ENCODE measurements at regions not wholly inside any gene's neighbourhood (a gene's known extent, or its start where the extent isn't known, plus 50 kb on each side); places are given as distances from the start of the nearest gene placed in this dataset.

- Histone ChIP-seq H3K4me2 (no peak overlapping the region), H4K20me1 (ENCODE audit: insufficient read depth, poor library complexity, severe bottlenecking) (no peaks in the 10 kb centered on the region), H3K9me2 (replicated peaks; ENCODE audit: insufficient read depth) (no peaks in the 10 kb centered on the region), H3K4me1 (ENCODE audit: insufficient read depth) (no peaks in the 10 kb centered on the region), H3K9me3 (ENCODE audit: low read depth) (no peaks in the 10 kb centered on the region), H3K4me3 (no peak overlapping the region), H3K27me3 (no peaks in the 10 kb centered on the region), H3K36me3 (replicated peaks; ENCODE audit: insufficient read depth, low read depth) (no peaks in the 10 kb centered on the region), H3K27ac (no peak overlapping the region), H2AFZ (no peak overlapping the region), H3K79me2 (no peaks in the 10 kb centered on the region)
- no peak for TF ChIP-seq CTCF (IDR thresholded peaks at IDR 0.05; ENCODE audit: poor library complexity)
- no peak for TF ChIP-seq EZH2 (IDR thresholded peaks at IDR 0.05; ENCODE audit: borderline replicate concordance)
- no peak for TF ChIP-seq EZH2phosphoT487 (IDR thresholded peaks at IDR 0.05; ENCODE audit: low read depth, severe bottlenecking, unreplicated experiment)
- WGBS (ENCODE audit: low lambda C conversion rate, missing lambda C conversion rate): 92% methylated on average over 2 of the region's 2 CpGs
- no peak for DNase-seq (ENCODE audit: low spot score)
Observed at GRCh38 chr5:60325870-60326269, 374.1 kb downstream of the DEPDC1B start.

- 64% methylated on average over 3 of the region's 3 CpGs for WGBS (ENCODE audit: low lambda C conversion rate, missing lambda C conversion rate)
Observed at GRCh38 chr5:60323596-60323995, 376.4 kb downstream of the DEPDC1B start.

DNA sequence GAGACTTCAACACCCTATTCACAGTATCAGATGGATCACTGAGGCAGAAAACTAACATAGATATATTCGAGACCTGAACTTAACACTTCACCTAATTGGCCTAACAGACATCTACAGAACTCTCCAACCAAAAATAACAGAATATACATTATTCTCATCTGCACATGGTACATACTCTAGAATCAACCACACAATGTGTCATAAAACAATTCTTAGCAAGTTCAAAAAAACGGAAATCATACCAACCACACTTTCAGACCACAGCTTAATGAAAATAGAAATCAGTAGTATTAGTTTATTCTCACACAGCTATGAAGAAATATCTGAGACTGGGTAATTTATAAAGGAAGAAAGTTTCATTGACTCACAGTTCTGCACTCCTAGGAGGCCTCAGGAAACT lies 387.9 kb downstream of the DEPDC1B start:
- no peak overlapping the region for H3K27ac ChIP-seq
- H3K4me2 ChIP-seq: no peak overlapping the region
- no peaks in the 10 kb centered on the region for H3K9me3 ChIP-seq (ENCODE audit: low read depth)
- H3K27me3 ChIP-seq: no peaks in the 10 kb centered on the region
- no peaks in the 10 kb centered on the region for H3K4me1 ChIP-seq (ENCODE audit: insufficient read depth)
- no peaks in the 10 kb centered on the region for H4K20me1 ChIP-seq (ENCODE audit: insufficient read depth, poor library complexity, severe bottlenecking)
- WGBS (ENCODE audit: low lambda C conversion rate, missing lambda C conversion rate): 84% methylated on average over 2 of the region's 2 CpGs
- H3K36me3 ChIP-seq (replicated peaks; ENCODE audit: insufficient read depth, low read depth): no peaks in the 10 kb centered on the region
- H2AFZ ChIP-seq: no peak overlapping the region
- no peaks in the 10 kb centered on the region for H3K9me2 ChIP-seq (replicated peaks; ENCODE audit: insufficient read depth)
- H3K79me2 ChIP-seq: no peaks in the 10 kb centered on the region
- TF ChIP-seq EZH2 (IDR thresholded peaks at IDR 0.05; ENCODE audit: borderline replicate concordance): no peak
- no peak for TF ChIP-seq CTCF (IDR thresholded peaks at IDR 0.05; ENCODE audit: poor library complexity)
- TF ChIP-seq EZH2phosphoT487 (IDR thresholded peaks at IDR 0.05; ENCODE audit: low read depth, severe bottlenecking, unreplicated experiment): no peak
- DNase-seq (ENCODE audit: low spot score): no peak
- H3K4me3 ChIP-seq: no peak overlapping the region

More at GRCh38 chr5:60323596-60323995, 376.4 kb downstream of the DEPDC1B start:
- H3K36me3 ChIP-seq (replicated peaks; ENCODE audit: insufficient read depth, low read depth): no peaks in the 10 kb centered on the region
- H2AFZ ChIP-seq: no peak overlapping the region
- DNase-seq (ENCODE audit: low spot score): no peak
- H3K27ac ChIP-seq: no peak overlapping the region
- no peaks in the 10 kb centered on the region for H3K27me3 ChIP-seq
- no peaks in the 10 kb centered on the region for H3K4me1 ChIP-seq (ENCODE audit: insufficient read depth)
- TF ChIP-seq EZH2 (IDR thresholded peaks at IDR 0.05; ENCODE audit: borderline replicate concordance) (no peak), EZH2phosphoT487 (IDR thresholded peaks at IDR 0.05; ENCODE audit: low read depth, severe bottlenecking, unreplicated experiment) (no peak), CTCF (IDR thresholded peaks at IDR 0.05; ENCODE audit: poor library complexity) (no peak)
- no peaks in the 10 kb centered on the region for H3K9me3 ChIP-seq (ENCODE audit: low read depth)
- H3K4me2 ChIP-seq: no peak overlapping the region
- no peaks in the 10 kb centered on the region for H3K79me2 ChIP-seq
- H4K20me1 ChIP-seq (ENCODE audit: insufficient read depth, poor library complexity, severe bottlenecking): no peaks in the 10 kb centered on the region
- H3K4me3 ChIP-seq: no peak overlapping the region
- H3K9me2 ChIP-seq (replicated peaks; ENCODE audit: insufficient read depth): no peaks in the 10 kb centered on the region

DNA sequence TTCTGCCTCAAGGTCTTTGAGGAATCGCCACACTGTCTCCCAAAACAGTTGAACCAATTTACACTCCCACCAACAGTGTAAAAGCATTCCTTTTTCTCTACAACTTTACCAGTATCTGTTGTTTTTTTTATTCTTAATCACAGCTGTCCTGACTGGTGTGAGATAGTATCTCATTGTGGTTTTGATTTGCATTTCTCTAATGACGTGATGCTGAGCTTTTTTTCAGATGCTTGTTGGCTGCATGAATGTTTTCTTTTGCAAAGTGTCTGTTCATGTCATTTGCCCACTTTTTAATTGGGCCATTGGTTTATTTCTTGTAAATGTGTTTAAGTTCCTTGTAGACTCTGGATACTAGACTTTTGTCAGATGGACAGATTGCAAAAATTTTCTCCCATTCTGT lies 400.0 kb downstream of the DEPDC1B start:
- no peak for DNase-seq (ENCODE audit: low spot score)
- no peaks in the 10 kb centered on the region for H3K27me3 ChIP-seq
- no peaks in the 10 kb centered on the region for H3K4me1 ChIP-seq (ENCODE audit: insufficient read depth)
- no peak overlapping the region for H3K4me2 ChIP-seq
- no peaks in the 10 kb centered on the region for H4K20me1 ChIP-seq (ENCODE audit: insufficient read depth, poor library complexity, severe bottlenecking)
- H3K36me3 ChIP-seq (replicated peaks; ENCODE audit: insufficient read depth, low read depth): no peaks in the 10 kb centered on the region
- 77% methylated on average over 2 of the region's 2 CpGs for WGBS (ENCODE audit: low lambda C conversion rate, missing lambda C conversion rate)
- TF ChIP-seq EZH2phosphoT487 (IDR thresholded peaks at IDR 0.05; ENCODE audit: low read depth, severe bottlenecking, unreplicated experiment): no peak
- no peak overlapping the region for H3K4me3 ChIP-seq
- H2AFZ ChIP-seq: no peak overlapping the region
- H3K9me3 ChIP-seq (ENCODE audit: low read depth): no peaks in the 10 kb centered on the region
- no peak overlapping the region for H3K27ac ChIP-seq
- H3K79me2 ChIP-seq: no peaks in the 10 kb centered on the region
- H3K9me2 ChIP-seq (replicated peaks; ENCODE audit: insufficient read depth): no peaks in the 10 kb centered on the region
